ENCODE measurements at regions not wholly inside any gene's neighbourhood (a gene's known extent, or its start where the extent isn't known, plus 50 kb on each side); places are given as distances from the start of the nearest gene placed in this dataset.
A peak's percentile ranks its signal among the peaks of the same experiment; 100 is the strongest.

DNA sequence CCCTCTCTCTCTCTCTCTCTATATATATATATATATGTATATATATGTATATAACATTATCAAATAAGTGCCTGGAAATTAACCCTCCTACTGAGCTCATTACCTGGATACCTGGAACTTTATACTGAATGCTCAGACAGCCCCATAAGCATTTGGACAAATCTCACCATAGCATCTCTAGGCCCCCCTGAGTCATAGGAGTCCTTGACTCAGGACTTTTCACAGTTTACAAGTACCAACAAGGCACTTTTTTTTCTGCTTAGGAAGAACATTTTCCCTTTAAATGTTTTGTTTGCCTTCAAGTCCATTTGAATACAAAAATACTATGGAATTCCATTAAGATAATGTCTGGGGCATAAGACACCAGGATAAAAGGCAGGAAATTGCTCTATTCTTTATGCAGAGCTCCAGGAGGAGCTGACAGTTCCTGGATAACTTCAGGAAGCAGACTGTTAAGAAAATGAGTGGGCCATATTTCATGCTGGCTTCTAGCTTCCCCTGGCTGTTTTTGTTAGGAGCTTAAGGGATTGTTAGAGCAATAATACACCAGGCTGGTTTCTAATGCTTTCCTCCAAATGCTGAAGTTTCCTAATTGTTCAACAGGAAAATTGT lies 171.7 kb upstream of the ASIC2 start:
- no peak for ATAC-seq
- TF ChIP-seq ISL1 (CRISPR knock-in tag; IDR thresholded peaks at IDR 0.05) (peak; percentile 61), TCF4 (CRISPR knock-in tag; IDR thresholded peaks at IDR 0.05; ENCODE audit: borderline replicate concordance) (0 out of 2 replicates have a peak, but pooled peaks have one; percentile 16)
- TF ChIP-seq, protein P1, sequence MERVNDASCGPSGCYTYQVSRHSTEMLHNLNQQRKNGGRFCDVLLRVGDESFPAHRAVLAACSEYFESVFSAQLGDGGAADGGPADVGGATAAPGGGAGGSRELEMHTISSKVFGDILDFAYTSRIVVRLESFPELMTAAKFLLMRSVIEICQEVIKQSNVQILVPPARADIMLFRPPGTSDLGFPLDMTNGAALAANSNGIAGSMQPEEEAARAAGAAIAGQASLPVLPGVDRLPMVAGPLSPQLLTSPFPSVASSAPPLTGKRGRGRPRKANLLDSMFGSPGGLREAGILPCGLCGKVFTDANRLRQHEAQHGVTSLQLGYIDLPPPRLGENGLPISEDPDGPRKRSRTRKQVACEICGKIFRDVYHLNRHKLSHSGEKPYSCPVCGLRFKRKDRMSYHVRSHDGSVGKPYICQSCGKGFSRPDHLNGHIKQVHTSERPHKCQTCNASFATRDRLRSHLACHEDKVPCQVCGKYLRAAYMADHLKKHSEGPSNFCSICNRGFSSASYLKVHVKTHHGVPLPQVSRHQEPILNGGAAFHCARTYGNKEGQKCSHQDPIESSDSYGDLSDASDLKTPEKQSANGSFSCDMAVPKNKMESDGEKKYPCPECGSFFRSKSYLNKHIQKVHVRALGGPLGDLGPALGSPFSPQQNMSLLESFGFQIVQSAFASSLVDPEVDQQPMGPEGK (CRISPR knock-in tag; IDR thresholded peaks at IDR 0.05; ENCODE audit: borderline replicate concordance): no peak

DNA sequence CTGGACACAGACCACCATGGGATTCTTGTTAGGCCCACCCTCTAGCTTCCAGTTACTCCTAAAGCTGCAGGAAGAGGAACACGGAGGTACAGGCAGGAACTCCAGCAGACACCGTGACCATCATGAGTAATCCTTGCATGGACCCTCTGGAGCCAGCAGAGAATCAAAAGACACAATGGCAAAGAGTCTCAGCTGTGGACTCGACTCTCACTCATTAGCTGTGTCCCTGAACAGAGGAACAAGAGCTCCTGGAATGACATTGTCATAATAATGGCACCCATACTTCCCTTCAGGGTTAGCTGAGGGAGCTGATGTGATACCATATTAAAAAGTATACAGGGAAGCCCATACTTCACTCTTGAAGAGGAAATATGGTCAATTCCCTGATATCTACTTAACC lies 176.3 kb upstream of the ASIC2 start:
- no peak for TF ChIP-seq BACH2 (CRISPR knock-in tag; IDR thresholded peaks at IDR 0.05; ENCODE audit: borderline replicate concordance)
- no peak for TF ChIP-seq TOX (CRISPR knock-in tag; IDR thresholded peaks at IDR 0.05; ENCODE audit: borderline replicate concordance)
- no peak for TF ChIP-seq ZC3H10 (CRISPR knock-in tag; IDR thresholded peaks at IDR 0.05)
- TF ChIP-seq, protein P2, sequence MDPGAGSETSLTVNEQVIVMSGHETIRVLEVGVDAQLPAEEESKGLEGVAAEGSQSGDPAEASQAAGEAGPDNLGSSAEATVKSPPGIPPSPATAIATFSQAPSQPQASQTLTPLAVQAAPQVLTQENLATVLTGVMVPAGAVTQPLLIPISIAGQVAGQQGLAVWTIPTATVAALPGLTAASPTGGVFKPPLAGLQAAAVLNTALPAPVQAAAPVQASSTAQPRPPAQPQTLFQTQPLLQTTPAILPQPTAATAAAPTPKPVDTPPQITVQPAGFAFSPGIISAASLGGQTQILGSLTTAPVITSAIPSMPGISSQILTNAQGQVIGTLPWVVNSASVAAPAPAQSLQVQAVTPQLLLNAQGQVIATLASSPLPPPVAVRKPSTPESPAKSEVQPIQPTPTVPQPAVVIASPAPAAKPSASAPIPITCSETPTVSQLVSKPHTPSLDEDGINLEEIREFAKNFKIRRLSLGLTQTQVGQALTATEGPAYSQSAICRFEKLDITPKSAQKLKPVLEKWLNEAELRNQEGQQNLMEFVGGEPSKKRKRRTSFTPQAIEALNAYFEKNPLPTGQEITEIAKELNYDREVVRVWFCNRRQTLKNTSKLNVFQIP (CRISPR knock-in tag; IDR thresholded peaks at IDR 0.05; ENCODE audit: borderline replicate concordance, low read depth): no peak
- no peak for TF ChIP-seq ZNF8 (CRISPR knock-in tag; IDR thresholded peaks at IDR 0.05)
- no peak for ATAC-seq

DNA sequence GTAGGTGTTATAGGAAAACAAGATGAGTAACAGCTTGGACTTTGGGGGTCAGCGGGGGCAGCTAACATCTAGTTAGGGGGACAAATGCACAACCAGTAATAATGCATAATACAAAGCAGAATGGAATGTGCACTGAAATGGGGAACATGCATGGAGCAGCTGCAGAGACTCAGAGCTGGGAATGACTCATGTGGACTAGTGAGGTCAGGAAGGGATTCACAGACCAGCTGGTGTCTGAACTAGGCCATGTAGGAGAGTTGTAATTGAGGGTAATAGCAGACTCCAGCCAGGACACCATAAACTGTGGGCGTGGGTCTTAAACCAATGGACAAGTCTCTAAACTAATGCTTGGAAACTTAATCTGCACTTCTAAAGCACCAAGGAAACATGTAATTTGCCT lies 176.8 kb upstream of the ASIC2 start:
- TF ChIP-seq TCF4 (CRISPR knock-in tag; IDR thresholded peaks at IDR 0.05; ENCODE audit: borderline replicate concordance): no peak
- TF ChIP-seq, protein P3, sequence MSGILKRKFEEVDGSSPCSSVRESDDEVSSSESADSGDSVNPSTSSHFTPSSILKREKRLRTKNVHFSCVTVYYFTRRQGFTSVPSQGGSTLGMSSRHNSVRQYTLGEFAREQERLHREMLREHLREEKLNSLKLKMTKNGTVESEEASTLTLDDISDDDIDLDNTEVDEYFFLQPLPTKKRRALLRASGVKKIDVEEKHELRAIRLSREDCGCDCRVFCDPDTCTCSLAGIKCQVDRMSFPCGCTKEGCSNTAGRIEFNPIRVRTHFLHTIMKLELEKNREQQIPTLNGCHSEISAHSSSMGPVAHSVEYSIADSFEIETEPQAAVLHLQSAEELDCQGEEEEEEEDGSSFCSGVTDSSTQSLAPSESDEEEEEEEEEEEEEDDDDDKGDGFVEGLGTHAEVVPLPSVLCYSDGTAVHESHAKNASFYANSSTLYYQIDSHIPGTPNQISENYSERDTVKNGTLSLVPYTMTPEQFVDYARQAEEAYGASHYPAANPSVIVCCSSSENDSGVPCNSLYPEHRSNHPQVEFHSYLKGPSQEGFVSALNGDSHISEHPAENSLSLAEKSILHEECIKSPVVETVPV (CRISPR knock-in tag; IDR thresholded peaks at IDR 0.05): no peak
- no peak for TF ChIP-seq ZFP30 (CRISPR knock-in tag; IDR thresholded peaks at IDR 0.05)
- TF ChIP-seq PPARA (CRISPR knock-in tag; IDR thresholded peaks at IDR 0.05; ENCODE audit: borderline replicate concordance): no peak
- TF ChIP-seq ZNF565 (CRISPR knock-in tag; conservative IDR thresholded peaks at IDR 0.05; ENCODE audit: low read depth): no peak
- no peak for TF ChIP-seq OSR1 (CRISPR knock-in tag; IDR thresholded peaks at IDR 0.05)
- TF ChIP-seq, protein P1 (CRISPR knock-in tag; IDR thresholded peaks at IDR 0.05; ENCODE audit: borderline replicate concordance): no peak
- no peak for TF ChIP-seq CSDC2 (CRISPR knock-in tag; IDR thresholded peaks at IDR 0.05)
- no peak for TF ChIP-seq ZFP3 (CRISPR knock-in tag; IDR thresholded peaks at IDR 0.05)
- TF ChIP-seq ZNF70 (CRISPR knock-in tag; IDR thresholded peaks at IDR 0.05): no peak
- TF ChIP-seq, protein P4, sequence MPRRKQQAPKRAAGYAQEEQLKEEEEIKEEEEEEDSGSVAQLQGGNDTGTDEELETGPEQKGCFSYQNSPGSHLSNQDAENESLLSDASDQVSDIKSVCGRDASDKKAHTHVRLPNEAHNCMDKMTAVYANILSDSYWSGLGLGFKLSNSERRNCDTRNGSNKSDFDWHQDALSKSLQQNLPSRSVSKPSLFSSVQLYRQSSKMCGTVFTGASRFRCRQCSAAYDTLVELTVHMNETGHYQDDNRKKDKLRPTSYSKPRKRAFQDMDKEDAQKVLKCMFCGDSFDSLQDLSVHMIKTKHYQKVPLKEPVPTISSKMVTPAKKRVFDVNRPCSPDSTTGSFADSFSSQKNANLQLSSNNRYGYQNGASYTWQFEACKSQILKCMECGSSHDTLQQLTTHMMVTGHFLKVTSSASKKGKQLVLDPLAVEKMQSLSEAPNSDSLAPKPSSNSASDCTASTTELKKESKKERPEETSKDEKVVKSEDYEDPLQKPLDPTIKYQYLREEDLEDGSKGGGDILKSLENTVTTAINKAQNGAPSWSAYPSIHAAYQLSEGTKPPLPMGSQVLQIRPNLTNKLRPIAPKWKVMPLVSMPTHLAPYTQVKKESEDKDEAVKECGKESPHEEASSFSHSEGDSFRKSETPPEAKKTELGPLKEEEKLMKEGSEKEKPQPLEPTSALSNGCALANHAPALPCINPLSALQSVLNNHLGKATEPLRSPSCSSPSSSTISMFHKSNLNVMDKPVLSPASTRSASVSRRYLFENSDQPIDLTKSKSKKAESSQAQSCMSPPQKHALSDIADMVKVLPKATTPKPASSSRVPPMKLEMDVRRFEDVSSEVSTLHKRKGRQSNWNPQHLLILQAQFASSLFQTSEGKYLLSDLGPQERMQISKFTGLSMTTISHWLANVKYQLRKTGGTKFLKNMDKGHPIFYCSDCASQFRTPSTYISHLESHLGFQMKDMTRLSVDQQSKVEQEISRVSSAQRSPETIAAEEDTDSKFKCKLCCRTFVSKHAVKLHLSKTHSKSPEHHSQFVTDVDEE (CRISPR knock-in tag; IDR thresholded peaks at IDR 0.05): no peak
- TF ChIP-seq TOX (CRISPR knock-in tag; IDR thresholded peaks at IDR 0.05; ENCODE audit: borderline replicate concordance): no peak
- no peak for TF ChIP-seq SNAI2 (CRISPR knock-in tag; IDR thresholded peaks at IDR 0.05)
- TF ChIP-seq ZNF8 (CRISPR knock-in tag; IDR thresholded peaks at IDR 0.05): no peak
- no peak for TF ChIP-seq ESRRG (CRISPR knock-in tag; IDR thresholded peaks at IDR 0.05)
- no peak for TF ChIP-seq ZC3H10 (CRISPR knock-in tag; IDR thresholded peaks at IDR 0.05)
- no peak for TF ChIP-seq BACH2 (CRISPR knock-in tag; IDR thresholded peaks at IDR 0.05; ENCODE audit: borderline replicate concordance)
- peak; percentile 90 for ATAC-seq
